WTC11 (cell line): ENCODE measurements at regions not wholly inside any gene's neighbourhood (a gene's known extent, or its start where the extent isn't known, plus 50 kb on each side); places are given as distances from the start of the nearest gene placed in this dataset.

Experiments used
- ATF1 ChIP-seq: sonication (generic); formaldehyde crosslinking; IDR thresholded peaks from 2 replicates; pipeline ENCODE4 v1.8.1; 2023; ENCODE audit warnings: mild to moderate bottlenecking, moderate library complexity, missing genetic modification reagents
- JUN ChIP-seq: sonication (generic); formaldehyde crosslinking; IDR thresholded peaks from 2 replicates; pipeline ENCODE4 v1.8.0; 2023; ENCODE audit warnings: mild to moderate bottlenecking, missing genetic modification reagents
- TF ChIP-seq, protein P1 (sequence below): fragments of 200-600 bp; IDR thresholded peaks from 2 replicates; pipeline ENCODE4 v1.8.0; 2022; ENCODE audit warnings: antibody characterized with exemption

DNA sequence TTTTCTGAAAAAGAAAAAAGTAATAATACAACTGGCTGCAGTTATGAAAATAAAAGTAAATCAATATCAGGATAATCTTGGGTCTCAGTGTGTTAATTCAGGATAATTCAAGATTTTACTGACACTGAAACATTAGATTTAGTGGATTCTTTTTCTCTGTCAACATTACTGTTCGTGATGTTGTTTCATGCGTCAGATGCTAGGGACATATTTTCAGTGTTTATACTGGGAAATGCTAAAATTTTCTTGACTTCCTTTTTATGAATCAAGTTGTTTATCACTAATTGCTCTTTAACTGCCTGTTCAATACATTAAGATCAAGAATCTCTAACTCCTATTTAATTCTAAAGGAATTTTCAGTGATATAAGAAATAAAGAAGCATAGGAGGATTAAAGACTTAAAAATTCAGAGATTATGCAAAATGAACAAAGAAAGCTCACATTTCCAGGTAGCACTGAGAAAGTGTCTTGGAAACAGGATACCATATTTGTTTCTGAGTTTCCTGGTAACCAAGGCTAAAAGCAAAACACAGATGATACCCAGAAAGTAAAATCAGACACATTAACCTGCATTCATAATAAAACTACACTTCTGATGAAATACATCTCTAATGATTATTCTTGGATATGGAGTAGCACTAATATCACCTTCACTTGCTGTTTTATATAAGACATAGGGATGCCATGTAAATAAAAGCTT lies 174.0 kb downstream of the ARL4C start:
- no peak for TF ChIP-seq ATF1
- TF ChIP-seq, protein P1, sequence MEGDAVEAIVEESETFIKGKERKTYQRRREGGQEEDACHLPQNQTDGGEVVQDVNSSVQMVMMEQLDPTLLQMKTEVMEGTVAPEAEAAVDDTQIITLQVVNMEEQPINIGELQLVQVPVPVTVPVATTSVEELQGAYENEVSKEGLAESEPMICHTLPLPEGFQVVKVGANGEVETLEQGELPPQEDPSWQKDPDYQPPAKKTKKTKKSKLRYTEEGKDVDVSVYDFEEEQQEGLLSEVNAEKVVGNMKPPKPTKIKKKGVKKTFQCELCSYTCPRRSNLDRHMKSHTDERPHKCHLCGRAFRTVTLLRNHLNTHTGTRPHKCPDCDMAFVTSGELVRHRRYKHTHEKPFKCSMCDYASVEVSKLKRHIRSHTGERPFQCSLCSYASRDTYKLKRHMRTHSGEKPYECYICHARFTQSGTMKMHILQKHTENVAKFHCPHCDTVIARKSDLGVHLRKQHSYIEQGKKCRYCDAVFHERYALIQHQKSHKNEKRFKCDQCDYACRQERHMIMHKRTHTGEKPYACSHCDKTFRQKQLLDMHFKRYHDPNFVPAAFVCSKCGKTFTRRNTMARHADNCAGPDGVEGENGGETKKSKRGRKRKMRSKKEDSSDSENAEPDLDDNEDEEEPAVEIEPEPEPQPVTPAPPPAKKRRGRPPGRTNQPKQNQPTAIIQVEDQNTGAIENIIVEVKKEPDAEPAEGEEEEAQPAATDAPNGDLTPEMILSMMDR: no peak
- TF ChIP-seq JUN (CRISPR knock-in tag): no peak
